ENCODE measurements at regions not wholly inside any gene's neighbourhood (a gene's known extent, or its start where the extent isn't known, plus 50 kb on each side); places are given as distances from the start of the nearest gene placed in this dataset.
A peak's percentile ranks its signal among the peaks of the same experiment; 100 is the strongest.
"Not testable (repeated sequence)": the region's sequence is repeated elsewhere in the genome, so short reads cannot be mapped to it uniquely, and the experiment has no call there.

- no peak overlapping the region for H3K4me3 ChIP-seq (ENCODE audit: low read depth, poor library complexity, severe bottlenecking)
- DNase-seq (ENCODE audit: low spot score in 2 of 2) = no peak
- intact Hi-C loops (cut with DNase I; ENCODE audit: low total_unique reads) = no loop called here
- WGBS, 2 donors = 89 to 94% methylated on average over 3 of the region's 3 CpGs
- TF ChIP-seq CTCF (IDR thresholded peaks at IDR 0.05) (no peak), POLR2A (IDR thresholded peaks at IDR 0.05) (no peak)
These were observed 79.8 kb upstream of the BLID start for GRCh38 chr11:122195790-122196189.

- WGBS, 2 donors = 88% methylated on average over 5 of the region's 5 CpGs
- DNase-seq (ENCODE audit: low spot score in 2 of 2); H3K4me3 ChIP-seq (ENCODE audit: low read depth, poor library complexity, severe bottlenecking); intact Hi-C loops (cut with DNase I; ENCODE audit: low total_unique reads): not testable (repeated sequence)
These were observed 78.0 kb upstream of the BLID start for GRCh38 chr11:122193881-122194480.

GRCh38 chr11:122193457-122193856, 77.4 kb upstream of the BLID start:
- intact Hi-C loops (cut with DNase I; ENCODE audit: low total_unique reads) = no loop called here
- WGBS, 2 donors = 86 to 95% methylated on average over 1 of the region's 1 CpG
- no peak overlapping the region for H3K4me3 ChIP-seq (ENCODE audit: low read depth, poor library complexity, severe bottlenecking)
- TF ChIP-seq POLR2A (IDR thresholded peaks at IDR 0.05) = no peak
- no peak for DNase-seq (ENCODE audit: low spot score in 2 of 2)

- TF ChIP-seq POLR2A (IDR thresholded peaks at IDR 0.05) (no peak), CTCF (IDR thresholded peaks at IDR 0.05) (no peak)
- intact Hi-C loops (cut with DNase I; ENCODE audit: low total_unique reads) = no loop called here
- no peak for DNase-seq (ENCODE audit: low spot score in 2 of 2)
- no peak overlapping the region for H3K4me3 ChIP-seq (ENCODE audit: low read depth, poor library complexity, severe bottlenecking)
- WGBS, 2 donors = 51 to 57% methylated on average over 3 of the region's 3 CpGs
These were observed 76.7 kb upstream of the BLID start for GRCh38 chr11:122192634-122193255.

GRCh38 chr11:122190768-122191167, 74.8 kb upstream of the BLID start:
- H3K4me3 ChIP-seq (ENCODE audit: low read depth, poor library complexity, severe bottlenecking) = no peak overlapping the region
- DNase-seq (ENCODE audit: low spot score in 2 of 2) = no peak
- TF ChIP-seq CTCF (IDR thresholded peaks at IDR 0.05) = no peak
- TF ChIP-seq POLR2A (IDR thresholded peaks at IDR 0.05) = no peak
- 88 to 89% methylated on average over 2 of the region's 2 CpGs for WGBS, 2 donors
- intact Hi-C loops (cut with DNase I; ENCODE audit: low total_unique reads) = no loop called here

- H3K4me3 ChIP-seq (ENCODE audit: low read depth, poor library complexity, severe bottlenecking) = no peak overlapping the region
- TF ChIP-seq CTCF (IDR thresholded peaks at IDR 0.05) (no peak), POLR2A (IDR thresholded peaks at IDR 0.05) (no peak)
- 26 to 28% methylated on average over 2 of the region's 2 CpGs for WGBS, 2 donors
- intact Hi-C loops (cut with DNase I; ENCODE audit: low total_unique reads) = no loop called here
- peak in 1 of 2 donors; percentile 23 for DNase-seq (ENCODE audit: low spot score in 2 of 2)
These were observed 73.2 kb upstream of the BLID start for GRCh38 chr11:122189229-122189628.
